K562 (cell line): ENCODE measurements at regions not wholly inside any gene's neighbourhood (a gene's known extent, or its start where the extent isn't known, plus 50 kb on each side); places are given as distances from the start of the nearest gene placed in this dataset.

Experiments
- ATAC-seq: fragments of 200-7000 bp; cut with Tn5 transposase; 3 replicates; pipeline ENCODE4 v1.9.1; 2020; ENCODE audit warnings: moderate library complexity
- BruUV-seq: library from RNA; stranded (reverse); fragments of 400-500 nt; replicated peaks from 2 replicates; lab custom pipeline; 2021; lab: Mats Ljungman, UMichigan
- CTCF ChIA-PET: fragments of 300-600 bp; formaldehyde crosslinking; extraction: SDS; loops from one replicate; lab custom pipeline; 2021; ENCODE audit warnings: low intra/inter-chr PET ratio; lab: Yijun Ruan, JAX
- POLR2A ChIA-PET: fragments of 300-600, 350-650 bp; sonication (Branson Sonifier 250); formaldehyde crosslinking; extraction: SDS; loops from one replicate; lab custom pipeline; 2021; ENCODE audit warnings: antibody characterized with exemption, inconsistent platforms; lab: Yijun Ruan, JAX
- DNase-seq, 4 experiments: peaks; one replicate each; pipeline versions ENCODE4 v3.0.0 to v3.0.0-alpha.2; 2011 to 2018; ENCODE audit warnings: low spot score in 3 of 4, mixed read lengths in 3 of 4; ENCODE audit errors: extremely low read depth in 1 of 4
- FAIRE-seq: peaks from 2 replicates; lab custom pipeline; 2011; peaks lifted over from hg19 to GRCh38; lab: Jason Lieb, UNC
- H2AFZ ChIP-seq: 2 replicates; pipeline ENCODE4 v1.6.0; 2011; ENCODE audit warnings: low read depth, low read length, control low read depth, inconsistent platforms
- H3K27ac ChIP-seq: fragments of 200-600 bp; 3 replicates; pipeline ENCODE4 v1.8.0; 2011; ENCODE audit warnings: low read depth, mild to moderate bottlenecking, control low read depth, inconsistent platforms, low read length, moderate library complexity, mixed read lengths; ENCODE audit errors: extremely low read depth
- H3K27me3 ChIP-seq, 2 experiments: fragments of 300-600 bp in 1 of 2; 2 replicates in 1 of 2; 3 replicates in 1 of 2; pipeline versions ENCODE4 v1.6.0 to v1.8.0; 2011; ENCODE audit warnings: inconsistent platforms in 2 of 2, low read length in 2 of 2, mild to moderate bottlenecking in 1 of 2, mixed read lengths in 1 of 2, moderate library complexity in 1 of 2; ENCODE audit not compliant: control insufficient read depth in 2 of 2, insufficient read depth in 2 of 2
- H3K36me3 ChIP-seq: fragments of 300-600 bp; 3 replicates; pipeline ENCODE4 v1.8.0; 2011; ENCODE audit warnings: mild to moderate bottlenecking, low read length, inconsistent platforms; ENCODE audit not compliant: control insufficient read depth, insufficient read depth
- H3K4me1 ChIP-seq, 2 experiments: fragments of 200-600 bp in 1 of 2; replicated peaks in 1 of 2; 2 replicates in 1 of 2; 3 replicates in 1 of 2; pipeline versions ENCODE4 v1.5.1 to v1.8.0; 2011; ENCODE audit warnings: inconsistent platforms in 2 of 2, low read length in 2 of 2, mild to moderate bottlenecking in 1 of 2, mixed read lengths in 1 of 2, moderate library complexity in 1 of 2; ENCODE audit not compliant: control insufficient read depth in 2 of 2, insufficient read depth in 2 of 2
- H3K4me2 ChIP-seq: 2 replicates; pipeline ENCODE4 v1.6.1; 2011; ENCODE audit warnings: low read length, control low read depth, inconsistent platforms, mixed read lengths; ENCODE audit not compliant: insufficient read depth
- H3K4me3 ChIP-seq: fragments of 200-600 bp; sonication (generic), shearing (Covaris generic); 2 replicates; pipeline ENCODE4 v1.5.1; 2016; ENCODE audit warnings: control low read depth, inconsistent platforms
- H3K79me2 ChIP-seq: fragments of 200-600 bp; 3 replicates; pipeline ENCODE4 v1.8.0; 2011; ENCODE audit warnings: low read length, inconsistent platforms; ENCODE audit not compliant: control insufficient read depth, insufficient read depth
- H3K9ac ChIP-seq, 2 experiments: 2 replicates each; pipeline versions ENCODE4 v1.6.0 to v1.6.1; 2011; ENCODE audit warnings: low read depth in 2 of 2, low read length in 2 of 2, control low read depth in 1 of 2, inconsistent platforms in 1 of 2, mild to moderate bottlenecking in 1 of 2, mixed read lengths in 1 of 2; ENCODE audit not compliant: insufficient read depth in 1 of 2
- H3K9me1 ChIP-seq: one replicate; pipeline ENCODE4 v1.6.0; 2011; ENCODE audit warnings: inconsistent platforms, mild to moderate bottlenecking, low read length, moderate library complexity; ENCODE audit not compliant: control insufficient read depth, insufficient read depth
- H3K9me3 ChIP-seq: replicated peaks from 2 replicates; pipeline ENCODE4 v1.5.1; 2011; ENCODE audit warnings: low read depth, low read length, inconsistent platforms; ENCODE audit not compliant: control insufficient read depth, insufficient read depth
- H4K20me1 ChIP-seq: replicated peaks from 2 replicates; pipeline ENCODE4 v1.6.1; 2011; ENCODE audit warnings: low read length, inconsistent platforms, mixed read lengths; ENCODE audit not compliant: control insufficient read depth, insufficient read depth
- CTCF ChIP-seq, 3 experiments: IDR thresholded peaks in 2 of 3; conservative IDR thresholded peaks in 1 of 3; 2 replicates each; pipeline ENCODE4 v1.5.1; 2011 to 2012; ENCODE audit warnings: low read length in 3 of 3, mild to moderate bottlenecking in 3 of 3, control low read depth in 2 of 3, improper control_type of control experiment in 1 of 3, inconsistent platforms in 1 of 3, low read depth in 1 of 3, mixed read lengths in 1 of 3, moderate library complexity in 1 of 3; ENCODE audit not compliant: insufficient read depth in 2 of 3
- RB1 ChIP-seq: fragments of 450-650 bp; IDR thresholded peaks from 2 replicates; pipeline ENCODE4 v1.6.1; 2017; ENCODE audit warnings: low read depth, mild to moderate bottlenecking
- REST ChIP-seq, 2 experiments: fragments of 450-650 bp; formaldehyde crosslinking in 1 of 2; IDR thresholded peaks; 2 replicates each; pipeline versions ENCODE4 v1.4.0 to v1.6.1; 2014 to 2020; ENCODE audit warnings: mild to moderate bottlenecking in 2 of 2, borderline replicate concordance in 1 of 2, low read depth in 1 of 2
- SMC3 ChIP-seq: conservative IDR thresholded peaks from 2 replicates; pipeline ENCODE4 v1.6.1; 2011; ENCODE audit warnings: low read depth, low read length, improper control_type of control experiment; ENCODE audit not compliant: insufficient read depth
- TRIM25 ChIP-seq: fragments of 450-650 bp; IDR thresholded peaks from 2 replicates; pipeline ENCODE4 v1.7.0; 2016; ENCODE audit warnings: borderline replicate concordance
- ZNF23 ChIP-seq: fragments of 250-450 bp; sonication (Bioruptor Pico); IDR thresholded peaks from 2 replicates; pipeline ENCODE4 v1.4.0; 2020; ENCODE audit warnings: mild to moderate bottlenecking
- ZNF316 ChIP-seq: fragments of 450-650 bp; IDR thresholded peaks from 2 replicates; pipeline ENCODE4 v1.6.1; 2016
- ZNF324 ChIP-seq: fragments of 250-450 bp; sonication (Bioruptor Pico); IDR thresholded peaks from 2 replicates; pipeline ENCODE4 v1.4.0; 2020; ENCODE audit warnings: mild to moderate bottlenecking
- WGBS: fragments of 100-300 bp; shearing (Covaris generic); methylation state at CpG from one replicate; pipeline ENCODE4 v1.1.6; 2016; ENCODE audit warnings: low coverage, mixed read lengths; ENCODE audit not compliant: insufficient coverage; ENCODE audit errors: missing lambda C conversion rate; 5-methylcytosine and 5-hydroxymethylcytosine counted together
- in situ Hi-C: fragments of 300-500 bp; cut with MboI; formaldehyde crosslinking; loops from 4 replicates; pipeline ENCODE4 v1.15.0; 2018; ENCODE audit warnings: inconsistent platforms, mixed read lengths
- intact Hi-C: fragments of 100-400 bp; cut with micrococcal nuclease; formaldehyde crosslinking; loops from 2 replicates; pipeline ENCODE4 v1.14.2; 2022

- no peak overlapping the region for H3K4me3 ChIP-seq
- intact Hi-C loops (loop anchor here (1.0 to 10.0 kb wide), 5 partner anchors 37 to 407 kb away; no protein-coding TSS in a partner anchor), in situ Hi-C loops (no loop called here)
- H3K36me3 ChIP-seq, result no peaks in the 10 kb centered on the region
- no peaks in the 10 kb centered on the region for H4K20me1 ChIP-seq
- H3K9me1 ChIP-seq, result no peaks in the 10 kb centered on the region
- no peak overlapping the region for H3K4me2 ChIP-seq
- no peaks in the 10 kb centered on the region for H3K4me1 ChIP-seq
- WGBS, result 1% methylated on average over 4 of the region's 4 CpGs
- H3K27me3 ChIP-seq, result peaks cover 0 to 6% of the 10 kb centered on the region in 2 experiments; a peak in 4 of 5 replicates
- CTCF ChIA-PET, result interaction anchor here (0.6 to 2.2 kb wide), 10 partner anchors 276 to 407 kb away, joined by 3 to 36 read pairs (median 5); no protein-coding TSS in a partner anchor
- ATAC-seq, result peak; percentile 93
- DNase-seq, result peak; percentile 37 to 78 (median 63)
- no peak overlapping the region for H3K27ac ChIP-seq
- H3K9me3 ChIP-seq, result no peaks in the 10 kb centered on the region
- BruUV-seq, result no TSS peak
- peak; percentile 81 for FAIRE-seq
- no peak overlapping the region for H3K9ac ChIP-seq
- POLR2A ChIA-PET, result interaction anchor here (0.6 to 1.0 kb wide), 4 partner anchors 12 to 426 kb away, joined by 3 read pairs; no protein-coding TSS in a partner anchor
- H2AFZ ChIP-seq, result no peak overlapping the region
- no peaks in the 10 kb centered on the region for H3K79me2 ChIP-seq
- TF ChIP-seq RB1, result 0 out of 2 replicates have a peak, but pooled peaks have one; percentile 19
- peak; percentile 66 to 92 (median 74) for TF ChIP-seq CTCF (IDR thresholded peaks at IDR 0.05 in 2 of 3, conservative IDR thresholded peaks at IDR 0.05 in 1 of 3; ENCODE audit: insufficient read depth in 2 of 3, low read depth in 1 of 3, low read length in 3 of 3)
- peak; percentile 89 for TF ChIP-seq REST (IDR thresholded peaks at IDR 0.05; ENCODE audit: borderline replicate concordance)
- no peak for TF ChIP-seq REST (CRISPR knock-in tag; IDR thresholded peaks at IDR 0.05; ENCODE audit: low read depth)
- no peak for TF ChIP-seq ZNF316
- TF ChIP-seq TRIM25, result no peak
- TF ChIP-seq ZNF324 (CRISPR knock-in tag), result no peak
- peak; percentile 68 for TF ChIP-seq SMC3
- 0 out of 2 replicates have a peak, but pooled peaks have one; percentile 38 for TF ChIP-seq ZNF23
These were observed 311.8 kb downstream of the LNPK start for GRCh38 chr2:175690113-175690837.
